ENCODE measurements at regions not wholly inside any gene's neighbourhood (a gene's known extent, or its start where the extent isn't known, plus 50 kb on each side); places are given as distances from the start of the nearest gene placed in this dataset.

DNA sequence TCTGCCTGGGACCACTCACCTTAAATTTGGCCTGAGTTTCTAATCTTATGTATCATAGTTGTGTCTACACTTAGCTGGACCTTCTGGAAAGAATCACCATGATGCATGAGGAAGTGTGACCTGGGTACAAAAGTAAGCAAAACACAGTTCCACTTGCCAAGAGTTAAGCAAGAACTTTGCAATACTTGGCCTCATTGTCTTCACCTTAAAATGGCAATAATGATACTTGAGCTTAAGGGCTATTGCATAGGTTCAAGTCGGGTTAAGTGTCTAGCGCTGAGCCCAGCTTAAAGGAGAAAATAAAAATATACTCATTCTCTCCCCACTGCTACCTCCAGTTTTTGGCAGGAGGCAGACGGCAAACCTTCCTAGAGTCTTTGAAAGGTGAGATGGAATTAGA, 133.9 kb upstream of the BMPER start:
- TF ChIP-seq, protein P1, sequence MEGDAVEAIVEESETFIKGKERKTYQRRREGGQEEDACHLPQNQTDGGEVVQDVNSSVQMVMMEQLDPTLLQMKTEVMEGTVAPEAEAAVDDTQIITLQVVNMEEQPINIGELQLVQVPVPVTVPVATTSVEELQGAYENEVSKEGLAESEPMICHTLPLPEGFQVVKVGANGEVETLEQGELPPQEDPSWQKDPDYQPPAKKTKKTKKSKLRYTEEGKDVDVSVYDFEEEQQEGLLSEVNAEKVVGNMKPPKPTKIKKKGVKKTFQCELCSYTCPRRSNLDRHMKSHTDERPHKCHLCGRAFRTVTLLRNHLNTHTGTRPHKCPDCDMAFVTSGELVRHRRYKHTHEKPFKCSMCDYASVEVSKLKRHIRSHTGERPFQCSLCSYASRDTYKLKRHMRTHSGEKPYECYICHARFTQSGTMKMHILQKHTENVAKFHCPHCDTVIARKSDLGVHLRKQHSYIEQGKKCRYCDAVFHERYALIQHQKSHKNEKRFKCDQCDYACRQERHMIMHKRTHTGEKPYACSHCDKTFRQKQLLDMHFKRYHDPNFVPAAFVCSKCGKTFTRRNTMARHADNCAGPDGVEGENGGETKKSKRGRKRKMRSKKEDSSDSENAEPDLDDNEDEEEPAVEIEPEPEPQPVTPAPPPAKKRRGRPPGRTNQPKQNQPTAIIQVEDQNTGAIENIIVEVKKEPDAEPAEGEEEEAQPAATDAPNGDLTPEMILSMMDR (IDR thresholded peaks at IDR 0.05; ENCODE audit: low read length) = no peak
- TF ChIP-seq EZH2 (optimal IDR thresholded peaks at IDR 0.05; ENCODE audit: low read depth, low read length) (no peak), EZH2phosphoT487 (IDR thresholded peaks at IDR 0.05; ENCODE audit: low read length) (no peak)

Measured in MM.1S (cell line).